CD8-positive, alpha-beta memory T cell (primary cell): ENCODE measurements at regions not wholly inside any gene's neighbourhood (a gene's known extent, or its start where the extent isn't known, plus 50 kb on each side); places are given as distances from the start of the nearest gene placed in this dataset.

Experiments
- CTCF ChIA-PET: fragments of 350-600 bp; sonication (Branson Sonifier 250); formaldehyde crosslinking; loops from one replicate; lab custom pipeline; 2021; ENCODE audit warnings: antibody characterized with exemption; lab: Charles Lee
- POLR2A ChIA-PET: fragments of 350-600 bp; sonication (Branson Sonifier 250); formaldehyde crosslinking; loops from one replicate; lab custom pipeline; 2021; ENCODE audit warnings: antibody characterized with exemption; lab: Charles Lee
- DNase-seq, 5 donors: peaks; one replicate each; pipeline versions ENCODE4 v3.0.0 to v3.0.0-alpha.2; 2020 to 2022; ENCODE audit warnings: mixed read lengths in 1 of 5
- H3K27ac ChIP-seq: one replicate; pipeline ENCODE4 v1.7.0; 2013; ENCODE audit warnings: low read depth, mild to moderate bottlenecking, low read length, moderate library complexity
- H3K27me3 ChIP-seq: 2 replicates; pipeline ENCODE4 v1.7.0; 2013; ENCODE audit warnings: low read length, mild to moderate bottlenecking; ENCODE audit not compliant: insufficient read depth, poor library complexity, severe bottlenecking
- H3K36me3 ChIP-seq: 2 replicates; pipeline ENCODE4 v1.7.0; 2013; ENCODE audit warnings: mild to moderate bottlenecking, low read length, moderate library complexity; ENCODE audit not compliant: insufficient read depth
- H3K4me1 ChIP-seq: 2 replicates; pipeline ENCODE4 v1.7.0; 2013; ENCODE audit warnings: mild to moderate bottlenecking, low read length, moderate library complexity; ENCODE audit not compliant: insufficient read depth
- H3K4me3 ChIP-seq: 2 replicates; pipeline ENCODE4 v1.7.0; 2013; ENCODE audit warnings: mild to moderate bottlenecking, low read length
- H3K9me3 ChIP-seq: 2 replicates; pipeline ENCODE4 v1.7.0; 2013; ENCODE audit warnings: mild to moderate bottlenecking, low read length
- H3K27ac Mint-ChIP-seq, 8 donors: one replicate each; pipeline ENCODE4 v1.8.0; 2020 to 2021; ENCODE audit warnings: mixed read lengths in 8 of 8, mild to moderate bottlenecking in 6 of 8, inconsistent platforms in 3 of 8, moderate library complexity in 3 of 8
- H3K27me3 Mint-ChIP-seq, 2 donors: one replicate each; pipeline ENCODE4 v1.8.0; 2020 to 2021; ENCODE audit warnings: mixed read lengths in 2 of 2, mild to moderate bottlenecking in 1 of 2, moderate library complexity in 1 of 2
- H3K36me3 Mint-ChIP-seq, 3 donors: one replicate each; pipeline ENCODE4 v1.8.0; 2020 to 2021; ENCODE audit warnings: mixed read lengths in 3 of 3, inconsistent platforms in 1 of 3, mild to moderate bottlenecking in 1 of 3
- H3K4me1 Mint-ChIP-seq, 3 donors: one replicate each; pipeline ENCODE4 v1.8.0; 2020 to 2021; ENCODE audit warnings: mixed read lengths in 3 of 3, inconsistent platforms in 1 of 3, mild to moderate bottlenecking in 1 of 3
- H3K4me3 Mint-ChIP-seq, 7 donors: one replicate each; pipeline ENCODE4 v1.8.0; 2020 to 2021; ENCODE audit warnings: mixed read lengths in 7 of 7, mild to moderate bottlenecking in 6 of 7, moderate library complexity in 4 of 7, inconsistent platforms in 2 of 7
- H3K9me3 Mint-ChIP-seq, 5 donors: one replicate each; pipeline ENCODE4 v1.8.0; 2020 to 2022; ENCODE audit warnings: mixed read lengths in 5 of 5, mild to moderate bottlenecking in 3 of 5, moderate library complexity in 2 of 5, inconsistent platforms in 1 of 5

DNA sequence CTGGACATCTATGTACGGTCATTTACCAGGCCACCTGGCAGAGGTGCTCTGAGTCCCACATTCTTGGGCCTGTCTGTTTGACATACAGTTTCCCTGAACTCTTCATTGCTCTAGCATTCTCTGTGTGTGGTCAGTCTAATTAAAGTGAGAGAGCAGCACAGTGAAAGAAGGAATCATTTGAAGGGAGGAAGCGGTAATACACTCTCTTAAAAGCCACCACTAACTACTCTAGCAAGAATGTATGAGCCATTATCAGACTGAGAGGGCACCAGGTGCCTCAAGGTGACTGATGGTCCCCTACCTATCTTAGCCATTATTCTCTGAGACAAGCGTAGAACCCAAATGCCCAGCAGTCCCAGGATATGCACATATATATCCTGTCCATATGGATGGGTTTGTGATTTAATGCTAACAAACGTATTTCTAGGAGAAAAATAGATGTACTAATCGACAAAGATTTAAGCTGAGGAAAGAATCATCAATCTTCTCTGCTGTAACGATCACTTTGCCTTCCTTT is 527.2 kb downstream of the PRELID2 start:
- CTCF ChIA-PET = no interaction called here

DNA sequence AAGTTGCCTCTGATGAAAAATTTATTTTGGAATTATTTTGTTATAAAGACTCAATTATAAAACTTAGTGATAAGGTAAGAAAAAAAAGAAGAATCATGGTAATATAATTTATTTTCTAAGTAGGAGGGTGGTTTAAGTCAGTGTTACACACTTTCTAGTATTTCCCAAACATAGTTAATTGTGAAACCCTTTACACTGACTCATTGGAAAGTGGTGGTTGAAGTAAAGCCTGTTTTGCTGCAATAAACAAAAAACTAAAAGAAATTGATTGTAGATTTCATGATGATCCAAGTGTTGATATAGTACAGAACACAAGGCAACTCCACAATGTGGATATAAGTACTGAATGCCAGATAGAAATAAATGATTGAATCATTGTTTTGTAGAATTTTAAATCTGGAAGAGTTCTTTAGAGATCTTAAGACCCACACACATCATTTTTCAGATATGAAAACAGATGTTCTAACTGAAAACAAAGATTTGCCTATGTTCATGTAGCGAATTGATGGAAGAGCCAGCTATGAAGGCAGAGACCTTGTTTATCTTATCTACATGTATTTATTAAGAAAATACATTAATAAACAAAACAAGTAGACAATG is 539.8 kb downstream of the PRELID2 start:
- H3K27ac ChIP-seq = no peak overlapping the region
- Mint-ChIP-seq H3K4me3 (no peak overlapping the region), H3K9me3 (peaks cover 0 to 25% (median 7%) of the 10 kb centered on the region in 5 donors), H3K36me3 (no peaks in the 10 kb centered on the region), H3K4me1 (no peaks in the 10 kb centered on the region), H3K27me3 (no peaks in the 10 kb centered on the region), H3K27ac (no peak overlapping the region)
- H3K36me3 ChIP-seq = no peaks in the 10 kb centered on the region
- POLR2A ChIA-PET = no interaction called here
- H3K4me1 ChIP-seq = no peaks in the 10 kb centered on the region
- CTCF ChIA-PET = no interaction called here
- no peaks in the 10 kb centered on the region for H3K27me3 ChIP-seq
- DNase-seq = no peak
- H3K9me3 ChIP-seq = no peaks in the 10 kb centered on the region
- H3K4me3 ChIP-seq = no peak overlapping the region

More for the DNA sequence above, 527.2 kb downstream of the PRELID2 start:
- Histone ChIP-seq H3K36me3 (no peaks in the 10 kb centered on the region), H3K9me3 (no peaks in the 10 kb centered on the region), H3K4me1 (no peaks in the 10 kb centered on the region), H3K27me3 (no peaks in the 10 kb centered on the region), H3K27ac (no peak overlapping the region), H3K4me3 (no peak overlapping the region)
- H3K4me1 Mint-ChIP-seq = no peaks in the 10 kb centered on the region
- no peaks in the 10 kb centered on the region for H3K36me3 Mint-ChIP-seq
- no peak overlapping the region for H3K27ac Mint-ChIP-seq
- H3K4me3 Mint-ChIP-seq = no peak overlapping the region
- peaks cover 3 to 23% (median 11%) of the 10 kb centered on the region in 5 donors for H3K9me3 Mint-ChIP-seq
- H3K27me3 Mint-ChIP-seq = no peaks in the 10 kb centered on the region
- no peak for DNase-seq
- POLR2A ChIA-PET = no interaction called here

DNA sequence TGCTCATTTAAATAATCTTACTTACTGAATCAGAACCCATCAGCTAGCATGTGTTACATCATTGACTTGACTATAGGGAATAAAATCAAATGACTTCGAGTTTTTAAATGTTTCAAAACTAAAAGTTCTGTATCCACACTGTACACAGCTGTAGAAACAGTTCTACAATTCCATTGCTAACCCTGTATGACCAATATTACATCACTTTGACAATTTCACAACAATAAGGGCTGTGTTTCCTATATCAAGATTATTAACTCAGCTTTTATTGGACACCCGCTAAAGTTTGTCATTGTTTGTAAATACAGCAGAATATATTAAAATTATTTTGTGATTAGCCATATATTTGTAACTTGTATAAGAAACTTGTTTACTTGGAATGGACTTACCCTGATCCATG is 540.8 kb downstream of the PRELID2 start:
- Mint-ChIP-seq H3K36me3 (no peaks in the 10 kb centered on the region), H3K4me1 (no peaks in the 10 kb centered on the region), H3K27me3 (no peaks in the 10 kb centered on the region), H3K9me3 (peaks cover 0 to 21% (median 5%) of the 10 kb centered on the region in 5 donors), H3K27ac (no peak overlapping the region), H3K4me3 (no peak overlapping the region)
- DNase-seq = no peak
- ChIA-PET CTCF (no interaction called here), POLR2A (no interaction called here)
- Histone ChIP-seq H3K36me3 (no peaks in the 10 kb centered on the region), H3K4me1 (no peaks in the 10 kb centered on the region), H3K27me3 (no peaks in the 10 kb centered on the region), H3K27ac (no peak overlapping the region), H3K9me3 (no peaks in the 10 kb centered on the region), H3K4me3 (no peak overlapping the region)

DNA sequence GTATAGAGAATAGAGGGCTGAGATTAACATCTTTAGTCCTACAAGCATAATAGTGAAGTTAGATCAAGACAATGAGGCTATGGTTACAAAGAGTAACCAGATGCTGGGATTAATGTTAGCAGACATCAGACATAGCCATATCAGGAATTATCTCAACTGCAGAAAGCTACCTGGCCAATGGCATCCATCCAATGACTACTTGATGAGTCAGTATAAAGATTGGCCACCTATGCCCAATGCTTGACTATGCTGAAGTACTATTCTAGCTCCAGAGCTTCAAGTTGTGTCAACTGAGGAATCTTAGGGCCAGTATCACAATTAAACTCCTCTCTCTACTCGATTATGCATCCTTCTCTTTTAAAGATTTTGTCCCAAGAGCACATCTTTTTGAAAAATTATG is 541.4 kb downstream of the PRELID2 start:
- H3K4me1 Mint-ChIP-seq = no peaks in the 10 kb centered on the region
- H3K27me3 Mint-ChIP-seq = no peaks in the 10 kb centered on the region
- no peaks in the 10 kb centered on the region for H3K36me3 ChIP-seq
- H3K27ac ChIP-seq = no peak overlapping the region
- H3K27me3 ChIP-seq = no peaks in the 10 kb centered on the region
- ChIA-PET POLR2A (no interaction called here), CTCF (no interaction called here)
- H3K36me3 Mint-ChIP-seq = no peaks in the 10 kb centered on the region
- DNase-seq = no peak
- H3K4me1 ChIP-seq = no peaks in the 10 kb centered on the region
- H3K9me3 Mint-ChIP-seq = peaks cover 0 to 17% (median 4%) of the 10 kb centered on the region in 5 donors
- no peak overlapping the region for H3K4me3 Mint-ChIP-seq
- no peak overlapping the region for H3K4me3 ChIP-seq
- H3K9me3 ChIP-seq = no peaks in the 10 kb centered on the region
- no peak overlapping the region for H3K27ac Mint-ChIP-seq

DNA sequence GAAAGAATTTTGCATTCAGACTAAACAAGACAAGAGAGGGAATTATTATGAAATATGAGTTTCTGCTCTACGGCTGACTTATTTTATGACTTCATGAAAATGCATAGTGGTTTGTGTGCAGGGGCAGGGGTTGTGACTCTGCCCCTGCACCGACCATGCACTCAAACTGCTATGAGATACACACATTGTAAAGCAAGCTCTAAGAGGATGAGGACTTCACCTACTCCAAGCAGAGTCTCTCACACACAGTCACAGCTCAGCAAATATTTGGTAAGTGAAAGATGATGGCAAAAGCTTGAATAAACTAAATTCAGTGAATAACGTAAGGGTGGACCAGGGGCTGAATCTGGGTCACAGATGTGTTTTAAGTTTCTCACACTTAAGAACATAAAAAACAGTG is 542.9 kb downstream of the PRELID2 start:
- ChIA-PET CTCF (no interaction called here), POLR2A (no interaction called here)
- H3K9me3 ChIP-seq = no peaks in the 10 kb centered on the region
- no peaks in the 10 kb centered on the region for H3K4me1 Mint-ChIP-seq
- no peaks in the 10 kb centered on the region for H3K36me3 ChIP-seq
- H3K4me3 Mint-ChIP-seq = no peak overlapping the region
- H3K27ac Mint-ChIP-seq = no peak overlapping the region
- H3K9me3 Mint-ChIP-seq = peaks cover 0 to 17% (median 4%) of the 10 kb centered on the region in 5 donors
- no peaks in the 10 kb centered on the region for H3K27me3 Mint-ChIP-seq
- no peak for DNase-seq
- H3K36me3 Mint-ChIP-seq = no peaks in the 10 kb centered on the region
- H3K27me3 ChIP-seq = no peaks in the 10 kb centered on the region
- no peak overlapping the region for H3K4me3 ChIP-seq
- no peak overlapping the region for H3K27ac ChIP-seq
- no peaks in the 10 kb centered on the region for H3K4me1 ChIP-seq

DNA sequence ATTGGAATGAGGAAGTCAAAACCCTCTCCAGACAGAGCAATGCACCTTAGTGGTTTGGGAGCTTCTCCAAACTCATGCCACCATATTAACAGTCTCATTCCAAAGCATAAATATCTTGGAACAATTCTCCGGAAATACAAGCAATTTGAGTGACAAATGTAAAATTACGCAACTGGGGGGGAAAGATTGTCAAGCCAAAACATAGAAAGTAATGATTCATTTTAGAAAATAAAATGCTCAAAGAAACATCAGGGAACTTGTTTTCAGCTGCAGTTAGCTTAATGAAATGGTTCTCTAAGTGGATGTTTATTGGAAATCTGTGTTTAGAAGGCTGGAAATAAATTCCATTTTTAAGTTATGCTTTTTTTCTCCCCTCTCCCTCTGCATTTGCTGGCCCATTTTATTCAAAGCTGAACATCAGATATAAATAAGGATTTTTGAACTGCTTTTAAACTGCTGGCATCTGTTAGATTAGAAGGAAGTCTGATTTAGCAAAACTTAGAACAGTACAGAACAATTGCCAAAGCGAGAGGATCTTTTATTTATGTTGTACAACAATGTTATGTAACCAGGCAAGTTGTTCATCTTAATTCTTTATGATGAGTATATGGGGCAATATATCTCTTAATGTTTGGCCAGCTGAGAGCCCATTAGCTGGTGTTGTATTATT is 551.9 kb downstream of the PRELID2 start:
- Mint-ChIP-seq H3K27me3 (no peaks in the 10 kb centered on the region), H3K4me1 (no peaks in the 10 kb centered on the region), H3K36me3 (no peaks in the 10 kb centered on the region), H3K9me3 (peaks cover 2 to 11% (median 3%) of the 10 kb centered on the region in 5 donors), H3K27ac (no peak overlapping the region), H3K4me3 (no peak overlapping the region)
- H3K36me3 ChIP-seq = no peaks in the 10 kb centered on the region
- H3K4me1 ChIP-seq = no peaks in the 10 kb centered on the region
- DNase-seq = no peak
- no peak overlapping the region for H3K27ac ChIP-seq
- ChIA-PET POLR2A (no interaction called here), CTCF (no interaction called here)
- H3K9me3 ChIP-seq = no peaks in the 10 kb centered on the region
- H3K27me3 ChIP-seq = no peaks in the 10 kb centered on the region
- no peak overlapping the region for H3K4me3 ChIP-seq

DNA sequence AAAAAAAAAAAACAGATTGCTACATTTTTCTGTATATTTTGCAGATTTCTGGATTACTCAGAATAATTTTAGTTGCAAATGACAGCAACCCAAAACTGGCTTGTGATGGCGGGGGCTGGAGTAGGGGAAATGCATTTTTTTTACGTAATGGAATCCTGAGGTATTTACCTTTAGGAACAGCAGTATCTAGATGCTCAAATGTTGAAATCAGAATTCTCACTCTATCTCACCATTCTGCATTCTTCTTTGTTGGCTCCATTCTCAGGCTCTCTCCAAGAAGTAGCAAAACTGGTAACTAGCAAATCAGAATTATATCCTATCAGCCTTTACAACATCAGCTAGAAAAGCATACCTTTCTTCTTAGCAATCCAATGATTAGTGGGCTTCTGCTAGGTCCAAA is 554.3 kb downstream of the PRELID2 start:
- Mint-ChIP-seq H3K27ac (no peak overlapping the region), H3K9me3 (peaks cover 2 to 11% (median 3%) of the 10 kb centered on the region in 5 donors), H3K27me3 (no peaks in the 10 kb centered on the region), H3K4me1 (no peaks in the 10 kb centered on the region), H3K36me3 (no peaks in the 10 kb centered on the region), H3K4me3 (no peak overlapping the region)
- ChIA-PET CTCF (no interaction called here), POLR2A (no interaction called here)
- no peak overlapping the region for H3K4me3 ChIP-seq
- no peaks in the 10 kb centered on the region for H3K36me3 ChIP-seq
- no peak overlapping the region for H3K27ac ChIP-seq
- H3K4me1 ChIP-seq = no peaks in the 10 kb centered on the region
- H3K9me3 ChIP-seq = no peaks in the 10 kb centered on the region
- no peak for DNase-seq
- no peaks in the 10 kb centered on the region for H3K27me3 ChIP-seq

DNA sequence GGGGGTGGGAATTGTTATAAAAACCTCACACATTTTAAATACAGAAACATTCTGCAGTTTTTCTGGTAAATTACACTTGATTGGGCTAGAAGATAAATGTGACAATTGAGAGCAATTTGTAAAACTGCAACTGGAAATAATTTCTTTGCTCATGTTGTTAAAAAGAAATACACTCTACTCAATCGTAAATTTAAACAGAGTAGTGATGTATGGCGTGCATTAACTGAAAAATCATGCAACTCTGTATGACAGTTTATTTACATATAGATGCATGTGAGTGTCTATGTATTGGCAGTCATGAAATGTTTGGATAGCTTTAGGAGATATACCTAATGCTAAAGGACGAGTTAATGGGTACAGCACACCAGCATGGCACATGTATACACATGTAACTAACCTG is 554.9 kb downstream of the PRELID2 start:
- no peak for DNase-seq
- Histone ChIP-seq H3K4me3 (no peak overlapping the region), H3K36me3 (no peaks in the 10 kb centered on the region), H3K27ac (no peak overlapping the region), H3K9me3 (no peaks in the 10 kb centered on the region), H3K4me1 (no peaks in the 10 kb centered on the region), H3K27me3 (no peaks in the 10 kb centered on the region)
- peaks cover 0 to 7% (median 3%) of the 10 kb centered on the region in 5 donors for H3K9me3 Mint-ChIP-seq
- ChIA-PET POLR2A (no interaction called here), CTCF (no interaction called here)
- H3K27me3 Mint-ChIP-seq = no peaks in the 10 kb centered on the region
- H3K27ac Mint-ChIP-seq = no peak overlapping the region
- H3K36me3 Mint-ChIP-seq = no peaks in the 10 kb centered on the region
- no peak overlapping the region for H3K4me3 Mint-ChIP-seq
- no peaks in the 10 kb centered on the region for H3K4me1 Mint-ChIP-seq
